ENCODE measurements at regions not wholly inside any gene's neighbourhood (a gene's known extent, or its start where the extent isn't known, plus 50 kb on each side); places are given as distances from the start of the nearest gene placed in this dataset.

GRCh38 chr6:150783813-150784212 lies 81.7 kb upstream of the MTHFD1L start:
- no peak for TF ChIP-seq CTCF (IDR thresholded peaks at IDR 0.05; ENCODE audit: low read depth, low read length)
- TF ChIP-seq EZH2phosphoT487 (IDR thresholded peaks at IDR 0.05; ENCODE audit: low read depth), result no peak
